ENCODE measurements at regions not wholly inside any gene's neighbourhood (a gene's known extent, or its start where the extent isn't known, plus 50 kb on each side); places are given as distances from the start of the nearest gene placed in this dataset.
"Not testable (repeated sequence)": the region's sequence is repeated elsewhere in the genome, so short reads cannot be mapped to it uniquely, and the experiment has no call there.

DNA sequence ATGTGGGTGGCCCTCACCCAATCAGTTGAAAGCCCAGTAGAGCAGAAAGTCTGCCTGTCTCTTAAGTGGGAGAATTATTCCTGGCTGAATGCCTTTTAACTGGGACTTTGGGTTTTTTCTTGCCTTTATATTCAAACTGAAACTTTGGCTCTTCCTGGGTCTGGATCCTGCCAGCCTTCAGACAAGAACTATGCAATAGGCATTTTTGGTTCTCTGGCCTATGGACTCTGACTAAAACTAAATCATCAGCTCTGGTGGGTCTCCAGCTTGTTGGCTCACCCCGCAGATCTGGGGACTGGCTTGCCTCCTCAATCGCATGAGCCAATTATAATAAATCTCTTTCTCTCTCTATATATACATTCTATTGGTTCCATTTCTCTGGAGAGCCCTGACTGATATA is 173.0 kb upstream of the IGF1 start:
- DNase-seq, result no peak

DNA sequence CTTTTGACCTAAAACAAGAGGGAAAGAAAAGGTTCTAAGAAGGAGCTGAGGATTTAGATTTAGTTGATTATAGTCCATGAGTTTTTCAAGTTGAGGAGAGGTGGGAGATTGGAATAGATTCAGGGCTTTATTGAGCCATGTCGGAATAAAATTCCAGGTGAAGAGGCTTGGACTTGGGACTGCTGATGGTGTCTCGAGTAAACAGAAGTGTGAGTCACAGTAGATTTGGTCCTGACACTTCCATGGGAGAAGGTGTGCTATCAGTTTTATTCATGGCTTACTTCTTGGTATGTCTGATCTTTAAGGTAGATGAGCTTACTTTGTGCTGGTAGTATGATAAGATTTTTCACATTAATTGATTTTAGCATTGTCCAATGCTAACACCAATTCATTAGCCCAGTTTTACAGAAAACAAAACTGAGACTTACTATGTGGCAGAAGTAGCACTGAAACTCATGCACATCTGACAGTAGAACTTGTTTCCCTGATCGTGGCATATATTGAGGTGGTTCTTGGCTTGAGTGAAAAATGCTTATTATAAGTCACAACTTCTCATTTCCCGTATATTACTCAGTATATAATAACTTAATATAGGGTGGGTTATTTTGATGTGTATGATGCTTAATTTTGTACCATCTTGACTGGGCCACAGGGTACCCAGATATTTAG is 172.4 kb upstream of the IGF1 start:
- DNase-seq, result no peak

DNA sequence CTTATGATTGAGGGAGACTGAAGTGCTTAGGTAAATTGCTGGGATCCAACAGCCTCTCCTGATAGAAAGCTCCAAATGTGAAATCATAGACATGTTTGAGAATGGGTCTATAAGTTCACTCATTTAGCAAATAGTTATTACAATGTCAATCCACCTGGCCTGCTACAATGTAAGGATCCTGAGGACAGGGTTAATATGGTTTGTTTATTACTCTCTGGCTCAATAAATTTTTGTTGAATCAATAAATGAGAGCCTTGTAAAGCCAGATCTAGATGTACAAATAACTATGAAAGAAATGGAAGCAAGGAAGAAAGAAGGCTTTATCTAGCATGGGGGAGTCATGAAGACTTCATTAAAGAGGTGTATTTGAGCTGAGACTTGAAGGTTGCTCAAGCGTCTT is 165.6 kb upstream of the IGF1 start:
- DNase-seq, result no peak

DNA sequence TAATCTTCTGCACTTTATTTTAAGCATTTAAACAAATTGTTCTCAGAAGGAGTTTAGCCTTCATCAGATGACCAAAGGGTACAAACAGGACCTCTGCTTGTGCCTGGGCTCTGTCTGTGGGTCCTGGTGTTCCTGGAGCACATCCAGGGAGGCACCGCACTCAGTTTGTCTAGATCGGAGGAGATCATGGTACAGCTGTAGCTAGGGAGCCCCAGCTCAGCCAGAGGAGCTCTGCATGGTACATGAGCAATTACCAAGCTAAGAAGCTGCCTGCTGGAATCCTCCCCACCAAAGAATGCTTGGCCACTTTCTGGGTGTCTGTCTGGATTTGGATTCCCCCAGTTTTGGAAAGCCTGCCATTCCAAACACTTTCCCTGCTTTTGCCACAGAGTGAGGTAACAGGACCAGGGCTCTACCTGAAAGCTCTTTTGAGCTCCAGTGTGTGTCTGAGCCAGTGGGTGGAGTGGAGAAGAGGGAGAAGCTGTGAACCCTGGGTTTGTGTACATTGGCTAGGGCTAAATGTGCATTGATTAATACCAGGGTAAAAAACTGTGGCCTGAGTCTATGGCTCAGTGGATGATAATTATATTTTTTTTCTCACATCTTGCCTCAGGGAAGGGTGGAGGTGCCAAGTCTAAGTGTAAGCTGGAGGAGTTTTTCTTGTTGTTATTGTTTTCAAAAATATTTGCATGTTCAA is 163.7 kb upstream of the IGF1 start:
- DNase-seq, result no peak

DNA sequence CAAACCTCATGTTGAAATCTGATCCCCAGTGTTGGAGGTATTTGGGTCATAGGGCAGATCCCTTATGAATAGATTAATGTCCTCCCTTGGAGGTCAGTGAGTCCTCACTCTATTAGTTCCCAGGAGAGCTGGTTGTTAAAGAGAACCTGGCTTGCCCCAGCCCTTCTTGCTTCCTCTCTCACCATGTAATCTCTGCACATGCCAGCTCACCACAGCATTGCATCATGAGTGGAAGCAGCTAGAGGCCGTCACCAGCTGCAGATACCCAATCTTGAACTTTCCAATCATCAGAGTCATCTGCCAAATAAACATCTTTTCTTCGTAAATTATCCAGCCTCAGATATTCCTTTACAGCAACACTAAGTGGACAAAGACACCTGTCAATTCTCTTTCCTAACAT is 161.8 kb upstream of the IGF1 start:
- DNase-seq, result no peak

DNA sequence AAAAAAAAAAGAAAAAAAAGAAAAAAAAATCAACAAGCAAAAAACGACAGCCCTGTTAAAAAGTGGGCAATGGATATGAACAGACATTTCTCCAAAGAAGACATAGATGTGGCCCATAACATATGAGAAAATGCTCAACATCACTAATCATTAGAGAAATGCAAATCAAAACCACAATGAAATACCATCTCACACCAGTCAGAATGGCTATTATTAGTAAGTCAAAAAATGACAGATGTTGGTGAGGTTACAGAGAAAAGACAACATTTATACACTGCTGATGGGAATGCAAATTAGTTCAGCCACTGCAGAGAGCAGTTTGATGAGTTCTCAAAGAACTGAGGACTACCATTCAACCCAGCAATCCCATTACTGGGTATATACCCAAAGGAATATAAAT is 160.3 kb upstream of the IGF1 start:
- DNase-seq, result not testable (repeated sequence)

DNA sequence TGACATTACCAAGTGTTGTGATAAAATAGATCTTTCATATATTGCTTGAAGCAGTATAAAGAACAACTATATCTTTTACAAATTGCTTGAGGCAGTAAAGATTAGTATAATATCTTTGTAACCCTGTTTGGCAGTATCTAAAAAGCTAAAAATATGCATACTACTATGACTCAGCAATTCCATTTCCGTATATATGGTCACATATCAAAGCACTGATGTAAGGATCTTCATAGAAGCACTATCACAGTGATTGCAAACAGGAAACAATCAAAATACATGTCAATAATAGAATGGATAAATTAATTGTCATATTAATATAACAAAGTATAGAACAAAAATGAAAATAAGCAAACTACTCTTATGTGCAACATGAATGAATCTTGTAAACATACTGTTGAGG is 158.4 kb upstream of the IGF1 start:
- no peak for DNase-seq

DNA sequence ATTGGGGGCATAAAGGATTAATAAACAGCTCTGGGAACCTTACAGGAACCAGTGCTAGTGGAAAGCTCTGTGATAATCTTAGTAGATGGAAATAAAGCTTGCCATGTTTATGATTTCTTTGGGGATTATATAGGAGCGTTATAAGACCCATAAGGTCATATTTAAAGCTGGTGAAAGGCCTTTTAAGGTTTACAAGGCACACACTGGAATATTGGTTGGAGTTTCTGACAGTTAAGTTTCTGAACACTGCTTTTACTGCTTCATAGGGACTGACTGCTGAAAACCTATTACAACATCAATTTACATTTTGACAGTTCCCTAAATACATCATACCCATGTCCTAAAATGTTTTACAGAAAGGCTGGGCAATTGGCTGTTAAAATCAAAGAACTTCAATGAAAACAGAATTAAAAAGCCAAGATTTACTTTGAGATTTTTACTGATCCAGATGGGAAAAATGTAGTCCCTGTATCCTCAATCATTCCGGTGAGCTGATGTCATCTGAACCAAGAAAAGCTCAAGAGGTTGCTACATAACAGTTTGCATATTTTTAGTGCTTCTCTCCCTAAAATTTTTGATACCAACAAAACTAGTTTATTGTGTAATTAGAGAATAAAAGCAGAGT is 153.7 kb upstream of the IGF1 start:
- DNase-seq, result no peak

DNA sequence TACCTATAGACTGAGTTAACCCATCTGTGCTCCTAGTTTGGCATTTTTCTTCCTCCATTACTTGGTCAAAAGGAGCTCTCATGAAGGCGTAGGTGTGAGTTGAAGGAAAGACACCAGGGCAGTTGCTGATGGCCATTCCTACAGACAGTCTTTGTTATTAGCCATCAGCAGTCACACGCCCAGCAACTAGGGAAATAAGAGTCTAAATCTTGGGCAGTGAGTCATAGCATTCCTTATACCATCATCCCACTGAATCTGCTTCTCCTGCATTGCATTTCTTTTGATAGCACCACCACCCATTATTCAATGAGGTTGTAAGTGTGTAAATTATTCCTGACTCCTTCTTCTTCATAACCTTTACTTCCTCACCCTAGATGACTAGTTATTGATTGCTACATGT is 150.9 kb upstream of the IGF1 start:
- no peak for DNase-seq

DNA sequence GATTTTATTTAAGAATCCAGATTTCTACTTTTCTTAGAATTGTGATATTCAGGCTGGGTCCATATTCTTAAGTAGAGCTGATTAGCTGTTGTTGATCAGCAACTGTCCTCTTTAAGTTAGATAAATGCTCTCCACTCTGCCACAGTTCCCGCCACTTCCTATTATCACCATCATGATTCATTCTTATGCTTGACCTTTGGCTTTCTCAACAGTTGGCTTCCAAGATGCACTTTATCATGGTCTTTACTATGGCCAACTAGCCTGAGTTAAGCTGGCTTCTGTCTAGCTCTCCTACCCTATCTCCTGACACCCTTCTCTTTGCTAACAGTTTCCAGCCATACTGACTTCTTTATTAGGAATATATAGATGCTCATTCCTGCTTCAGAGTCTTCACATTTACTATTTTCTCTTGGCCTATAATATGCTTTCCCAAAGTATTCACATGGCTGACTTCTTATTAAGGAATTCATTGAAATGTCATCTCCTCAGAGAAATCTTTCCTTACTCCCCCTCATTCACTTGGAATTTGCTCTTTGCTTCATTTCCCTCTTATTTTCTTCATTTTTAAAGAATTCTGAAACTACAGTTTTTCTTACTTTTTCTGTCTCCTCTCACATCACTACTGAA is 149.0 kb upstream of the IGF1 start:
- no peak for DNase-seq

DNA sequence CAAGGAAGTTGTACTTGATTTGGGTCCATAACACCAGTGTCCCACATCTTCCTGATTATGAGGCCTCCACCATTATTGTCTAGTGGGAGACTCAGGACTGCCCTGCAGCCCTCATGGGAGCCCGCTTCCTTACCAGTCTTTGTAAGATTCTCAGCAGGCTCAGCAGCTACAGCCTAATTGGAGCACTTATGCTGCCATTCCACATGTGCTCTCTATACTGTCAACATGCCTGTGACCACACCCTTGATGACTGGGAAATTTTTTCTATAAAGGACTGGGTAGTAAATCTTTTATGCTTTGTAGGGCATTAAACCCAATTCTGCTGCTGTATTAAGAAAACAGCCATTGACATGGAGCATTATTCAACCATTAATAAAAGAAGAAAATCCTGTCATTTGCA is 145.5 kb upstream of the IGF1 start:
- no peak for DNase-seq

DNA sequence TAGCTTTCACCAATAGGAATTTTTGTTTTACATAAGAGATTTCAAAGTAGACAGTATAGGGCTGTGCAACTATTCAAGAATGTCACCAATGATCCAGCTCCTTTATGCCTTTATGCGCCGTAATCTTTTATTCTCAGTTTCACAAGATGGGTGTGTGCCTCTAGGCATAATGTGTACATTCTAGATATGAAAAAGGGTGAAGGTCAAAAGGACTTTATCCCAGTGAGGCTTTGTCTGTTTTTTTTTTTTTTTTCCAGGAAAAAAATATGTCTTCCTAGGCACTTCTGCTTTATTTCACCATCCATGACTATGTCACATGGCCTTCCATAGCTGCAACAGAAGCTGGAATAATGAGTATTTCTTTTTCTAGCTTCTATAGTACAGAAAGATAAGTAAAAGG is 142.3 kb upstream of the IGF1 start:
- DNase-seq, result no peak

DNA sequence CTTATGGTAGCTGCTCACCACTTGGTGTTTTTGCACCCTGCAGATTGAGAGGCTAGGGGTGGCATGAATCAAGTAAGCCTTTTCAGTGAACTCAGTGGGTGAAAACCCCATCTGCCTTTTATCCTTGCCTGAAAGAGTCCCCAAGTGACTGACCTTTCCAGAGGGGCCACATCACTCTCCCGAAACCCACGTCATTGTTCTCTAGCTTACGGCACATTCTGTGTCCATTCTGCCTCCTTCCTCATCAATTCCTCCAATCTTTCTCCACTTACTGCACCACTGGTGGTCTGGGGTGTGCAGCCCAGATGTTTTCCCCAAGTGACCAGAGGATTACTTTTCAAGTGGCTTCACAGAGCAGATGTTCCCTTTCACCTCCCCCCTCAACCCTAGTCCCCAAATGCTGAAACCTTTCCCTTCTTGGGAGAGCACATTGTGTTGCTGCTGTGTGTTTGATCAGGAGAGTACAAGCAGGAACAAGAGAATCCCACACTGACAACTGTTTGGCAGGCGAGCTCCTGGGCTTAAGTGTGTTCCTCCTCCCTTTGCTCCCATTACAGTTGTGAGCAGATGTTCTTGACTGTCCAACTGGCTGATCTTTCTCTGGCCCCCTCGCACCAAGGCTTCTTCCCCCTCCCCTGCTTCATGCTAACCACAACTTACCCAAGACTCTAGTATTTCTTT is 138.0 kb upstream of the IGF1 start:
- DNase-seq, result no peak

DNA sequence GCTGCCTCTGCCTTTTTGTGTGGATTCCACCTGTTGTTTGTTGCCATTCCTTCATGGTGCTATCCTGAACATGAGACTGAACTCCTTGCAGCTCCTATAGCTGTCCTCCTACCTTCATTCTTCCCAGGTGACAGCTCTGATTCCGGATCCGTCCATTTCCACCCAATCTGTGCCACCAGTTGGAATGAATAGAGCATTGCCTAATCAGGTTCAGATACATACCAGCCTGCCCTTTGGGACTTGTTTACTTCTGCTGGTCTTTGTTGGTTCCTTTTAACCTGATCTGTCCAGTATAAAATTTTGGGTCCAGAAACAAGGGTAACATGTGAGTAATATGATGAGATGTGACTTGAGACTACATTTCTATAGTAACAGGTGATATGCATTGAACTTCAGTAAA is 136.3 kb upstream of the IGF1 start:
- no peak for DNase-seq

DNA sequence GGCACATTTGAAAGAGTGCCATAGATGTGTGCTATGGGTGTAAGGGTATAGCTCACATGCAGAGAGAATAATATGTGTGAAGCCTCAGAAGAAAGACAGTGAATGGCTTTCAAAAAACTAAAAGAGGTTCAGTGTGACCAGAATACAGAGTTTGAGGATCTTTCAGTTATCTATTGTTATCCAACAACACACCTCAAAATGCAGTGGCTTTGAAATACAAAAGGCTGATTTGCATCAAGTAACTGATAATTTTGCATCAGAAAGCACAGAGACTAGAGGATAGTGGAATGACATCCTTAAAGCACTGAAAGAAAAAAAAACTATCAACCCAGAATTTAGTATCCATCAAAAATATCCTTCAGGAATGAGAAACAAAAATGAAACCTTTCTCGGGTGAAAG is 131.6 kb upstream of the IGF1 start:
- no peak for DNase-seq

DNA sequence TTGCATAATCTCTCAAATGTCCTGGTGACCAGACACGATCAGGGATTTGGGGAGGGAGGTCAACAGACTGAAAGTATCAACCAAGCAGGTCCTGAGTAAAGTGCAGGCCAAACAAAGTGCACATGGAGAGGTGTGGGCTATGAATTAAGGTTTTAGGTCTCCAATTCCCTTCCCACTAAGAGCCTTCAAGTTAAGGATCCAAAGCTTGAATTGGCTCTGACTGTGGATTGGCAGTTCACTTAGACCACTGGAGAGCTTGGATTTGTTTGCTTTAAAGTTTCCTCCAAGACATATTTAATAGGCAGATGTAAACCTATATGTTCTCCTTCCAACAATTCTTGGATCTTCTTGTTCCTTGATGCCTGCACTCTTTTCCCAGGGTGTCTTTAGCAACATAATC is 129.6 kb upstream of the IGF1 start:
- DNase-seq, result no peak

DNA sequence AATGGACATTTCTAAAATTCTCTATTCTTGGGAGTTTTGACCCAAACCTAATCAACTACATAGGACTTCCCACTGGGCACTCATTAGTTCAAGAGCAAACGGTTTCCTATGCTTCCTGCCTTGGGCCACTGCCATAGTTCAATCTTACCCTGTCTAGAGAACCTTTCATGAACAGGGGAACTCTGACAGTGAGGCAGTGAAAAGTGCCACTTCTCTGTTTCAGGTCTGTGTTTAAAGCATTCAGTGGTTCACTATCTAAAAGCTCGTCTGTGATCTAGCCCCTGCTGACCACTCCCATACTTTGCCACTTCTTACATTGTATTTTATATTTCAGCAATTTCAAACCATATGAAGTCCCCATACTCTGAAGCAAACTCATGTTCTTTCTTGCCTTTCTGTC is 122.7 kb upstream of the IGF1 start:
- no peak for DNase-seq

DNA sequence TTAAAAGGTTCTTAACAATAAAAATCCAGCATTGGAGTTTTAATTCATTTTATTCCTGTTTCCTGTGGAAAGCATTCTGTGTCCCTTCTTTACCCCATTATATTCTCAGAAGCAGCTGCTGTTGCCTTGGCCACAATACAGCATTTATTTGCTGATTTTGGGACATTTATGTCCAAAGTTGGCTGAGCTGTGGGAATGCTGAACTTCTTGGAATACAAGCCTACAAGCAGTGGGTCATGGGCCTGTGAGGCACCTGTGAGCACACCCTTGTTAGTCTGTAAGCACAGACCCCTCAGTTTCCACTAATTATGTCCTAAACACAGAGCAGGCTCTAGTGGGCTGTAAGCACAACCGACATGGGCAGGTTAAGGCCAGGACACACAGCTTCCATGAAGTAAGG is 122.2 kb upstream of the IGF1 start:
- no peak for DNase-seq

DNA sequence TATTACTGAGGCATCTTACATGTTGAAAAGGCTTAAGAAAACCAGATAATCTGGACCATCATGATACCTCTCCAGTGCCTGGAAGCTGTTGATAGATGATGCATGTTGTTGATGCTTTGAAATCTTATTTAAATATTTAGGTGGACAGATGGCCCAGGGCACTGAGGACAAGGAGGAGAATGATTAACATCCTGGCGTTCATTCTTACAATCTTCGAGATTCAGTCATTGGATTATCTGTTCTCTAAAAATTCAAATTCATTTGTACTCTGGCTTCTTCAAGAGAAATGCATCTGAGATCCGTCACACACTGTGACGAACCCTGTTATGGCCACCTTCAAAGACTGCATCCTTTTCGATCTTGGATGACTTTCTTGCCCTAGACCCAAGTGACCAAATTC is 121.3 kb upstream of the IGF1 start:
- no peak for DNase-seq

DNA sequence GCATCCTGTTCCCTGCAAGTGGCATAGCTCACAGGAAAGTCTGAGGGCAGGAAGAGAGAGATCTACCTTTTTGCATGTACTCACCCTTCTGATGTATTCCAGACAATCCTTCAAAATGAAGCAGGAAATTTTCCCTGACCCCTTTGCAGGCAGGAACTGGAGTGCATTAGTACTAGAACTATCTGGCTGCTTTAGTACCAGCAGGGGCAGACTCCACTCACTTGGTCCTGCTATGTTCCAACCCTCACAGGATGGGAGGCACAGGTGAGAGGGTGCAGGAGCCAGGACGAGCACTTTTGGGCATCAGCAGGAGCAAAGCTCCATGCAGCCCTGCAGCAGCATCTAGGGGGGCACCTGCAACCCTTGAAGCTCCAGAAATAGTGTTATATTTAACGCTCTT is 116.3 kb upstream of the IGF1 start:
- DNase-seq, result no peak

DNA sequence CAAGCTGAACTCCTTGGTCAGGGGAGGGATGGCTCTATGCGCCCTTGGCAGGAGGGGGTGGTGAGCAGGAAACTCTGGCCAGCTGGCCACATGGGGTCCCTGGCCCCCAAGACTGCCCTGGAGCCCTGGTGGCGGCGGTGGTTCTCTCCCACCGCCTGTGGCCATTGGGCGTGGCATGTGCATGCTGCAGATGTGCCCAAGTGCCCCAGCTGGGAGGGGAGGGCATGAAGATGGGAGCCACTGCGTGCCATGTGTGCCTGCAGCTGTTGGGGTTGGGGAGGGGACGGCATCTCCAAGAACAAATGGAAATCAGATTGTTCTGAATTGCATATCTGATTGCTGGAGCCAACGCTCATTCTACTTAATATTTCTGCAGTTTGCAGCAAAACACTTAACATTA is 115.7 kb upstream of the IGF1 start:
- no peak for DNase-seq

DNA sequence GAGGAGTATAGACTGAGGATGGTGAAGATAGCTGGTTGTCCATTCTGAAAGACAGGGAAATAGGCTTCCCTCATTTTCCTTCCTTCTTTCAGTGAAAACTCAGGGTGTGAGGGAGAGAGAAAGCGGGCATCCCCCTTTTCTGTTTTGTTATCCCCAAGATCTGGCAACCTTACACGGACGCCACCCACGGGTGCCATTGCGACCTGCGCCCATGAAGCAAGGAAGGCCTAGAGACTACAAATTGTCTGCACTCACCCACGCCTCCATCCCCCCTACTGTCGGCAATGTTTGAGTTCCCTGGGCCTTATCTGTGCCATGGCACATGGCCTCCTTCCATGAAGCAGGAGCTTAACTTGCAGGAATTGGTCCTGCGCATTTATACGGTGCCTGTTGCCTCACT is 115.0 kb upstream of the IGF1 start:
- DNase-seq, result no peak

DNA sequence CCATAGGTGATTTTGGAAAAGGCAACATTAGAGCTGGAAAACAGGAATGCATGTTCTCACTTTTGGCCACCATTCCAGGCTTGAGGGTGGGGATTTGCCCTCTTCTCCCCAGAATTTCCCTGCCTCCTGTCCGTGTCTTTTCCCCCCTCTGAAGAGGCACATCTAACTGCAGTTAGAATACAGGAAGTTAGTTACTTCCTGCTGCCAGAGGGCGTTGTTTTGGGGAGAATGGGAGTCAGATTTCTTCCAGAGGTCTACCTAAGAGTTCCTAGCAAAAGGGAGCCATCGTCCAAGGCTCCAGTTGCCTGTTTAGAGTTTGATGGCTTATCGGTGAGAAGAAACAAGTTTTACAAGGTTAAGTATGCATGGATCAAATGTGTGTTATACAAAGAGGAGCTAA is 112.8 kb upstream of the IGF1 start:
- no peak for DNase-seq

DNA sequence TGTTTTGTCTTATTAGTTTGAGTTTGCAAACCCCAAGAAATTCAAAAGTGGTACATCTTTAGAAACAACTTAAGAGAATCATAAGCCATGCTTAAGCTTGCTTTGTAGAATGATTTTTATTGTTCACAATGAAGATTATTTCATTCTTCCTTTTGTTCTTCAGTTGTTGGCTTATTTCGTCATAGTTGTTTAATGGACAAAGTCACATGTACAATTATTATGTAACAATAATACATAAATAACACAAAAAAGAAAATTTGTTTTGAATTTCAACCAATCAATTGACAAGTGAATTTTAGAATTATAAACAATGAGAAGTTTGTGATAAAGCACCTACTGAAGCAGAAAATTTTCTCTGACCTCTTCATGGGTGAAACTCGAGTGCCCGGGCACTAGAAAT is 111.8 kb upstream of the IGF1 start:
- DNase-seq, result no peak

Data from activated CD4-positive, alpha-beta T cell treated with anti-CD3 and anti-CD28 coated beads, Interleukin-2, Interleukin-6, amounts not matched to agents 100 ng/mL and 50 ng/mL, durations not matched to agents 16 hours and 8 hours (primary cell).